HG03558 (cell line): ENCODE measurements at regions not wholly inside any gene's neighbourhood (a gene's known extent, or its start where the extent isn't known, plus 50 kb on each side); places are given as distances from the start of the nearest gene placed in this dataset.
"Not testable (repeated sequence)": the region's sequence is repeated elsewhere in the genome, so short reads cannot be mapped to it uniquely, and the experiment has no call there.

Experiments
- ATAC-seq: cut with Tn5 transposase; IDR thresholded peaks from one replicate; pipeline ENCODE4 v1.9.1; 2021; ENCODE audit warnings: moderate number of reproducible peaks; ENCODE audit not compliant: unreplicated experiment; ENCODE audit errors: extremely low read depth

DNA sequence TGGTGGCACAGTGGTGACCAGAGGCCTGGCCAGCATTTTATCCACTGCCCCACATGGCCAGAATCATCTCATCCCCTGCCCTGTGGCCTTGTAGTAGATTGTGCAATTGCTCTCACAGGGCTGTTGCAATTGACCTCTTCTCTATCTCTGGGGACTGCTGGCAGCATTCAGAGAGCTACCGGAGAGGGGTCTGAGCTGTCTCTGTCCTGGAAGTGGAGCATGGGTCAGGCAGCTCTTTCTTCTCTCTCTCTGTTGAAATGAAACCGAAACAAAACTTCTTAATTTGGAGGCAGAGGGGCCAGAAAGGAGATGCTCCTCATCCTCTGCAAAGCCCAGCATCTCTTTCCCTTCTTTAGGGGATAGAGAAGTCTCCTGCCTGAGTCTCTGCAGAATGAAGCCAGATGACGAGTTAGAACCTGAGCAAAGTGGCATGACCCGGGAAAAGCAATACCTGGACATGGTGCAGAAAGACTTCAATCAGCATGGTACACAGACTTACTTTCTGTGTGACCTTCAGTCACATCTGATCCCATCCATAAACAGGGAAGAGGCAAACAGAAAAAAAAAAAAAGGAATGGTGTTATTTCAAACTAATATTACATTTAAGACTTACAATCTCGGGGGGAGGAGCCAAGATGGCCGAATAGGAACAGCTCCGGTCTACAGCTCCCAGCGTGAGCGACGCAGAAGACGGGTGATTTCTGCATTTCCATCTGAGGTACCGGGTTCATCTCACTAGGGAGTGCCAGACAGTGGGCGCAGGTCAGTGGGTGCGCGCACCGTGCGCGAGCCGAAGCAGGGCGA lies 144.5 kb upstream of the BCL6 start:
- no peak for ATAC-seq

- ATAC-seq, result not testable (repeated sequence)
These were observed 145.1 kb upstream of the BCL6 start for GRCh38 chr3:187890405-187890752.

- no peak for ATAC-seq
These were observed 151.4 kb upstream of the BCL6 start for GRCh38 chr3:187896646-187897045.

GRCh38 chr3:187899246-187899645 lies 154.0 kb upstream of the BCL6 start:
- no peak for ATAC-seq

DNA sequence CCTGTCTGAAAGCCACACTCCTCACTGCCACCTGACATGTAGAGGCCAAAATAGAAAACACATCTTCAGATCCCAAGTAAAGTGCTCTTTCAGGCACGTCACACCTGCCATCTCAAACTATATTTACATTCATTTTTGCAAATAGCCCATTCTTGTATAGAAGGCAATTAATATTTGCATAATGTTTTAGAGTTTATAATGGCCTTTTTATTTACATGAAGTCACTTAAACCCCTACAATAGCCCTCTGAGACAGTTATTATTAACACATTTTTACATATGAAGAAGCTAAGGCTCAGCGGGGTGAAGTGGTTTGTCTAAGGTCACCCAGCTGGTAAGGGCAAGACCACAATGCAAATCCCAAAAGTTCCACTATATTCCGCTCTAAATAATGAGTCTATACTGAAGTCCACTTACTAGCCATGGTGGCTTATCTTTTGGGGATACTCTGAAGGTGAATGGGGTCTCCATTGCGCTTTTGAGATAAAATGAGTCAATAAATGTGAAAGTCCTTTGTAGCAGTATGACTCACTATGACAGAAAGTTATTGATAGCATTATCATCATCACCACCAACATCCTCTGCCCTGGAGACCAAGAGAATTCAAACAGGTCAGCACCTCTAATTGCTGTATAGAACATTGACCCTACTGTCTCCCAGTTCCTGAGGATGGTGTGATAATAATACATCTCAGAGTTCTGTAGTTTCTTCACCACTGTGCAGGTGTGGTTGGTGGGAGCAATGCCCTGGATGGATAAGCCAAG lies 155.9 kb upstream of the BCL6 start:
- peak; percentile 54 for ATAC-seq

GRCh38 chr3:187902041-187902471 lies 156.8 kb upstream of the BCL6 start:
- no peak for ATAC-seq

GRCh38 chr3:187902936-187903335 lies 157.7 kb upstream of the BCL6 start:
- no peak for ATAC-seq

- ATAC-seq, result no peak
These were observed 158.4 kb upstream of the BCL6 start for GRCh38 chr3:187903697-187904096.

DNA sequence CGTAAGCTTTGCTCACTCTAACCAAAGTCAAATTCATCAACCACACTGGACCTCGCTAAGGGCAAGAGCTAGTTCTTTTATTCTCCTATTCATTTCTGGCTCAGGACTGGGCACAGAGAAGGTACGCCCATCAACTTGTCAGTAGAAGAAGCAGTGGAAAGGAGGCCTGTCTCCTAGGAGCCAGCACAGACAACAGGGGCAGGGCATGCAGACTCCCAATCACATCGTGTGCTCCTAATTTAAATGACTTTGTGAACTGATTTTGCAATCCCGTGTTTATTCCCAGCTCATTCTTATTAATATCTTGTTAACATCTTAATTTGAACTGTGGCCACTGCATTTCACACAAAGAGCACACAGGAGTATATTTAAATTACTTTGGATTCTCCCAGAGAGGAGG lies 161.1 kb upstream of the BCL6 start:
- ATAC-seq, result no peak

DNA sequence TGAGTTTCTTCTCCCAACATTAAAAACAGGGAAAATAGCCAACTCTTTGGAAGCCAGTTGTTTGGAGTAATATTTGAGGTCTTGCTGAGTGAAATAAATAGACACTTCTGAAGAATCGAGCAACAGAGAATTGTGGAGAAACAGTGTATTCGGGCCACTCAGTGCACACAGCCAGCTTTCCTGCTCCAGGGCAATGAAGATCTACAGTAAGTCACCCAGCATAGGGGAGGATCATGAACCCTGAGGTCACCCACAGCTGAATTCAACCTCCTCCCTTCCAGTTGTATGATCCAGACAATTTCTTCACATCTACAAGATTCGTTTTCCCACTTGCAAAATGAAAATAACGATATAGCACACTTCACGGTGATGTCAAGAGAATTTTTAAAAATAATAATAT lies 161.7 kb upstream of the BCL6 start:
- ATAC-seq, result no peak

GRCh38 chr3:187909866-187910265 lies 164.6 kb upstream of the BCL6 start:
- ATAC-seq, result no peak

DNA sequence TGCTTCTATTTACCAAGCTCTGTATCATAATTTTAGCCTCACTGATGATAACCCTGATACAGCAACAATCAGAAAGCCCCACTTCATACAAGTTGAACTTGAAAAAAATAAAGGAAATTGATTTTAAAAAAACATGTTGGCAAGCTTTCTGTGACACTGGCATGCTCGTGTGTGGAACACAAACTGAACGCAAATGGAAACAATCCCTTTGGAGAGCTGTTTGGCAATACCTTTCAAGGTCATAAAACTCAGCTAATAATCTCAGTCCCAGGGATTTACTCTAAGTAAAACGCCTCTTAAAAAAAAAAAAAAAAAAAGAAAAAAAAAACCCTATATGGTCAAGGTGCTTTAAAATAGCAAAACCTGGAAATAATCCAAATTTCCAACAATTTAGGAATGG lies 166.7 kb upstream of the BCL6 start:
- ATAC-seq, result no peak

DNA sequence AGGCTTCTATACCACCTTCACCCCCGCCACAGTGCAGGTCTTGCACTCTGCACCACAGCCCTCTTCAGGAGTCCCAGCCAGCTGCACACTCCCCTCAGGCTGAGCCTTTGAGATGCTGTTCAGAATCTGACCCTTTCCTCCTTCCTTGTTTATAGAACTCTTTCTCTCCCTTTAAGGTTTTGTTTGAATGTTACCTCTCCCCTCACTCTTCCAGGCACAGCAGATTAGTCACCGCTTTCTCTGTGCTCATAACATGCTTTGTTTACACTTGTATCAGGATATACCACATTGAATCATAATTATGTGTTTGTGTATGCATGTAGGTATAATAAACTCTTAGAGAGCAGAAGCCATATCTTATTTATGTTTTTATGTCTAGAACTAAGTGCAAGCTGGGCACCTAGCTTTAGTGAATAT lies 168.4 kb upstream of the BCL6 start:
- no peak for ATAC-seq

- no peak for ATAC-seq
These were observed 169.0 kb upstream of the BCL6 start for GRCh38 chr3:187914231-187914630.

DNA sequence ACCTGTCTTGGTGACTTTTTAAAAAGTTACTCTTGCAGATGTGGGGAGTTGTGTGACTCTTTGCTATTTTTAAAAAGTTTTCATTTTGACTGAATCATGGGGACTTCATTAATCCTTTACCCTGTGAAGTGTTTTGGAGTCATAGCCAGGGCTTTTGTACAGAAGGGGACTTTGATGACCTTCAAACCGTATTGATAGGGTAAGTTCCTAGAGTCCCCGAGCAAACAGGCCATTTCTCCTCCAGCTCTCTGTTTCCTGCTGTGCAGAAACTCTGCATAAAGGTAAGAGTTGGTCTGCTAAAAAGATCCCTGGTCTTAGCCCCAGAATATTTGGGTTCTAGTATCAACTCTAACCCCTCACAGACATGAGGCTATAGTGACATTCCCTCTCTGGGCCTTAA lies 170.8 kb upstream of the BCL6 start:
- ATAC-seq, result no peak

GRCh38 chr3:187918081-187918644 lies 172.9 kb upstream of the BCL6 start:
- no peak for ATAC-seq

DNA sequence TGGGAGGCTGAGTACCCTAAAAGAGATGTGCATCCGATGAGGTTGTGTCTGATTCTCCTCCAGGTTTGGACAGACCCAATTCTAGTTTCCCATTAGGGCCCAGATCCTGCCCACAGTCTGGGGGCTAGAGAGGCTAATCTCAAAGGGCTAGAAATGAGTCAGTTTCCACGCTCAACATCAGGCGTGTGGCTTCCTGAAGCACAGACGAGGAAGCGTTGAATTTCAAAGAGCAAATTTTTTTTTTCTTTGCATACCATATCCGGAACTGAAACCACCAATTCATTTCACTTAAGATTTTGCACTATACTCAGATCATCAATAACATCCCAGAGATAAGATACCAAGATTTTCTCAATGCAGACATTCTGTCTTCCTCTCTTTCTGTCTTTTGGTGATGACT lies 173.8 kb upstream of the BCL6 start:
- peak; percentile 80 for ATAC-seq

DNA sequence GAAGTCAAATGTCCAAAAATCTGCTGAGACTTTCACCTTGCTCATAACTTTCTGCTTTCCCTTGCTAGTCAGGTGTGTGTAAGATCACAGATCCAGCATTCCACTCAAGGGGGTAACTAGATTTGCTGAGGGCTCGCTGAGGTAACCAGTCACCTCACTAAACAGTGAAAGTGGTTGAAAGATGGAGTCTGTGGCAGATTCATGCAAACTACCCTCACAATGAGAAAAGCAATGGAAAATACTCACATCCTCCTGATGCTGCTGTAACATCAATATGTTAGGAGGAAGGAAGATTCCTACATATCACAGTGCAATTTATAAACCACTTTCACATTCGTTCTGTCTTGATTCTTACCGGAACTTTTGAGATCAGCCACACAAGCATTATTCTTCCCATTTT lies 174.3 kb upstream of the BCL6 start:
- ATAC-seq, result peak; percentile 11

GRCh38 chr3:187920030-187920429 lies 174.8 kb upstream of the BCL6 start:
- ATAC-seq, result no peak

DNA sequence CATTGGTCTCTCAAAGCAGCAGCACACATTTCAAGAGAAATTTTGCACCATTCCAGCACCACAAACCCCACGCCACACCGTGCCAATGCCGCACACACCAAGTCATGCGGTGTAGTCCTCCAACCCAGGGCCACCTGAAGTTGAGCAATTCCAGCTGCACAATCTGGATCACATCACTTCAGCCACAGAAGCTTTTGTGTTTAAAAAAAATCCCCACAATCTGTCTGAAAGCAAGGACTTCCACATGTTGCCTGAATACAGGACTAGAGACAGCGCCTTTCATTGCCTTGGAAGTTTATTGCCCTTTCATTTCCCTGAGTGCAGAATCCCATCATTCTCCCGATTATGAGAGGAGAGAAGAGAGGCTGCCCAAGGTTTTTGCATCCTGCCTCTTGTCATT lies 175.6 kb upstream of the BCL6 start:
- no peak for ATAC-seq

DNA sequence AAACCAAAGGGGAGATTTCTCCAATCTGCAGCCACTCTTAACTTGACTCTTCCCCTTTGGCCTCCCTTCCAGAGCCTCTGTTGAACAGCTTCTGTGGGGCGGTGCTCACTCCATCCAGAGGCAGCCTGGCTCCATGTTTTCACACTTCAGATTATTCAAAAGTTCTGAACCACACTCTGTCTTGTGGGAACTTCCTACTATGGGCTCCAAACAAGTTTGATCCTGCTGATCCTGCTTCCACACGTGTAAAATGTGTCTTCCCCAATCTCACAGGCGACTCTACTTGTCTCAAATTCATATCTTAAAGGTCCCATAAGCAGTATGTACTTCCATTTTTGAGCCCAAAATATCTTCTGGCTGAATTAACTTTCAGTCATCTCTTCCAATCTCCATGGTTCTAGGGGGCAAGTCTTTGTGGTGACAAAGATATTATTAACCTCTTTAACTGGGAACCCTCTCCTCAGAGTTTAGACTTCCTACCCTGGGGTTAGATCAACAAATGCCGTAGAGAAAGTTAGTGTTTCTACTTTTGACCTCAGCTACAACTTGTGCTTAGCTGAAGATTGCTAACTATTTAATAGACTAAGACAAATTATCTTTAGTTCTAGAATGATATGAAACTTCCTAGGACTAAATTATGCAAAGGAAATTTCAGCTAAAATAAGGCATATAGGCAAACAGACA lies 176.3 kb upstream of the BCL6 start:
- no peak for ATAC-seq
